SK-N-DZ (cell line): ENCODE measurements at regions not wholly inside any gene's neighbourhood (a gene's known extent, or its start where the extent isn't known, plus 50 kb on each side); places are given as distances from the start of the nearest gene placed in this dataset.

Experiments
- DNase-seq: peaks from one replicate; pipeline ENCODE4 v3.0.0-alpha.2; 2015; ENCODE audit warnings: low spot score

- no peak for DNase-seq
These were observed 129.3 kb upstream of the FLRT2 start for GRCh38 chr14:85400678-85401077.

- no peak for DNase-seq
These were observed 128.6 kb upstream of the FLRT2 start for GRCh38 chr14:85401384-85401783.

- DNase-seq = no peak
These were observed 127.3 kb upstream of the FLRT2 start for GRCh38 chr14:85402569-85403162.

- no peak for DNase-seq
These were observed 120.3 kb upstream of the FLRT2 start for GRCh38 chr14:85409481-85410210.

GRCh38 chr14:85412756-85413155, 117.2 kb upstream of the FLRT2 start:
- DNase-seq = no peak

GRCh38 chr14:85413836-85414526, 116.0 kb upstream of the FLRT2 start:
- DNase-seq = no peak

- no peak for DNase-seq
These were observed 114.8 kb upstream of the FLRT2 start for GRCh38 chr14:85415015-85415712.

- DNase-seq = no peak
These were observed 113.2 kb upstream of the FLRT2 start for GRCh38 chr14:85416771-85417170.

GRCh38 chr14:85417396-85417795, 112.5 kb upstream of the FLRT2 start:
- no peak for DNase-seq

- no peak for DNase-seq
These were observed 111.2 kb upstream of the FLRT2 start for GRCh38 chr14:85418721-85419120.

GRCh38 chr14:85420278-85420677, 109.7 kb upstream of the FLRT2 start:
- DNase-seq = no peak

GRCh38 chr14:85420707-85421106, 109.2 kb upstream of the FLRT2 start:
- no peak for DNase-seq

GRCh38 chr14:85421186-85421877, 108.6 kb upstream of the FLRT2 start:
- no peak for DNase-seq

- no peak for DNase-seq
These were observed 106.1 kb upstream of the FLRT2 start for GRCh38 chr14:85423889-85424288.

- no peak for DNase-seq
These were observed 104.4 kb upstream of the FLRT2 start for GRCh38 chr14:85425507-85425906.

- DNase-seq = no peak
These were observed 103.6 kb upstream of the FLRT2 start for GRCh38 chr14:85426068-85426935.

- no peak for DNase-seq
These were observed 101.0 kb upstream of the FLRT2 start for GRCh38 chr14:85428926-85429325.

GRCh38 chr14:85437148-85437547, 92.8 kb upstream of the FLRT2 start:
- no peak for DNase-seq

GRCh38 chr14:85438001-85438400, 91.9 kb upstream of the FLRT2 start:
- DNase-seq = no peak

GRCh38 chr14:85438481-85438942, 91.4 kb upstream of the FLRT2 start:
- DNase-seq = no peak
